ENCODE measurements at regions not wholly inside any gene's neighbourhood (a gene's known extent, or its start where the extent isn't known, plus 50 kb on each side); places are given as distances from the start of the nearest gene placed in this dataset.

DNA sequence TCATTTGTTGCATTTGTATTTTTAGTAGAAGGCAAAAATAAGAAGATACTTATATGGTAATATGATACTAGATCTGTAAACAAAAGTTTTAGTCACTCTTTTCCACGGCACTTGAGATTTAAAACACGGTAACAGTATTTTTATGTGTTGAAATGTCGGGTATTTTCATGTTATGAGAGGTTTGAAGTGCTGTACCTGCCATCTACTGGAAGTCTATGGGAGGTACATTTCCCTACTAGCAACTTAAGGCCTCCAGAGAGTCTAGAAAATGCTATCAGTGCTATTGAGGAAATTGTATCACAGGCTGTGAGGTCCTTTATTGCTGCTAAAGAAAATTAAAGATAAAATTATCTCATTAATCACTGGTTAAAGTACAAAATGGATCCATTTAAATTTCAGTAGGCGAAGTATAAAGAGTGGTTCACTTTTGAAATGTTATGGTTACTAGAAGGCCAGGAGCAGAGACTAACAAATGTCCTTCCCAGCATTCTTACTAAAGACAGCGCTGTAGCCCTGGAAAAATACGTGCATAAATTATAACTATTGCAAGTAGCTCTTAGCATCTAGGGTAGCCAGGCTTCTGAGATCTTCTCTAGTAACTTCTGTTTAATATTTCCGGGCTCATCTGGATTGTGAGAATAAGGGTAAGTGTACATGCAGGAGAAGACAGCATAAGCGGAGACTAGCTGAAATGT lies 77.6 kb upstream of the PRKD1 start:
- DNase-seq (ENCODE audit: low read depth in 1 of 2, low spot score in 1 of 2), result peak in 1 of 2 experiments; percentile 0
- Histone ChIP-seq H3K4me3 (replicated peaks; ENCODE audit: insufficient read depth, low read length) (no peak overlapping the region), H3K27ac (replicated peaks) (no peak overlapping the region), H3K27me3 (ENCODE audit: insufficient read depth, poor library complexity, severe bottlenecking) (no peaks in the 10 kb centered on the region)
- TF ChIP-seq, protein P1, sequence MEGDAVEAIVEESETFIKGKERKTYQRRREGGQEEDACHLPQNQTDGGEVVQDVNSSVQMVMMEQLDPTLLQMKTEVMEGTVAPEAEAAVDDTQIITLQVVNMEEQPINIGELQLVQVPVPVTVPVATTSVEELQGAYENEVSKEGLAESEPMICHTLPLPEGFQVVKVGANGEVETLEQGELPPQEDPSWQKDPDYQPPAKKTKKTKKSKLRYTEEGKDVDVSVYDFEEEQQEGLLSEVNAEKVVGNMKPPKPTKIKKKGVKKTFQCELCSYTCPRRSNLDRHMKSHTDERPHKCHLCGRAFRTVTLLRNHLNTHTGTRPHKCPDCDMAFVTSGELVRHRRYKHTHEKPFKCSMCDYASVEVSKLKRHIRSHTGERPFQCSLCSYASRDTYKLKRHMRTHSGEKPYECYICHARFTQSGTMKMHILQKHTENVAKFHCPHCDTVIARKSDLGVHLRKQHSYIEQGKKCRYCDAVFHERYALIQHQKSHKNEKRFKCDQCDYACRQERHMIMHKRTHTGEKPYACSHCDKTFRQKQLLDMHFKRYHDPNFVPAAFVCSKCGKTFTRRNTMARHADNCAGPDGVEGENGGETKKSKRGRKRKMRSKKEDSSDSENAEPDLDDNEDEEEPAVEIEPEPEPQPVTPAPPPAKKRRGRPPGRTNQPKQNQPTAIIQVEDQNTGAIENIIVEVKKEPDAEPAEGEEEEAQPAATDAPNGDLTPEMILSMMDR (IDR thresholded peaks at IDR 0.05; ENCODE audit: insufficient read depth, low read length), result peak; percentile 27
- no peak for TF ChIP-seq POLR2AphosphoS5 (IDR thresholded peaks at IDR 0.05; ENCODE audit: low read depth)

DNA sequence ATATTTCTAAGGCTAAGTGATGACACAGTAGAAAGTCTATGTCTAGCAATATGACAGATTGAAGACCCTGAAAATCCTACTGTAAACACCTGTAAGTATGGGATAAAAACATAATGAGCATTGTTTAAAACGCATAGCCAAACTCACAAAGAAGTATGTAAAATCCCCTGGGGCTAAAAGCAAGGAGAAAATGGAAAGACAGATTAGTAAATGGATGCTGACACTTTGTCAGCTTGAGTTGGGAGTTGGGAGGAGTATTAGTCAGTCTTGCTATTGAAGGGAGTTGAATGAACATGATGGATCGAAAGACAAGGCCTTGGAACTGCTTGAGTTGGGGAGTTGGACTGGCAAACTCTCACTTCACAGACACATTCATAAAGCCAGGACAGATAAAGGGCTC lies 79.0 kb upstream of the PRKD1 start:
- no peak for DNase-seq (ENCODE audit: low read depth in 1 of 2, low spot score in 1 of 2)
- no peak overlapping the region for H3K4me3 ChIP-seq (replicated peaks; ENCODE audit: insufficient read depth, low read length)
- no peaks in the 10 kb centered on the region for H3K27me3 ChIP-seq (ENCODE audit: insufficient read depth, poor library complexity, severe bottlenecking)
- no peak overlapping the region for H3K27ac ChIP-seq (replicated peaks)
- TF ChIP-seq, protein P1 (IDR thresholded peaks at IDR 0.05; ENCODE audit: insufficient read depth, low read length), result no peak
- TF ChIP-seq POLR2AphosphoS5 (IDR thresholded peaks at IDR 0.05; ENCODE audit: low read depth) (no peak), GABPA (IDR thresholded peaks at IDR 0.05; ENCODE audit: low read depth) (no peak), SPI1 (IDR thresholded peaks at IDR 0.05; ENCODE audit: borderline replicate concordance, low read depth) (no peak)
- TF ChIP-seq, protein P2, sequence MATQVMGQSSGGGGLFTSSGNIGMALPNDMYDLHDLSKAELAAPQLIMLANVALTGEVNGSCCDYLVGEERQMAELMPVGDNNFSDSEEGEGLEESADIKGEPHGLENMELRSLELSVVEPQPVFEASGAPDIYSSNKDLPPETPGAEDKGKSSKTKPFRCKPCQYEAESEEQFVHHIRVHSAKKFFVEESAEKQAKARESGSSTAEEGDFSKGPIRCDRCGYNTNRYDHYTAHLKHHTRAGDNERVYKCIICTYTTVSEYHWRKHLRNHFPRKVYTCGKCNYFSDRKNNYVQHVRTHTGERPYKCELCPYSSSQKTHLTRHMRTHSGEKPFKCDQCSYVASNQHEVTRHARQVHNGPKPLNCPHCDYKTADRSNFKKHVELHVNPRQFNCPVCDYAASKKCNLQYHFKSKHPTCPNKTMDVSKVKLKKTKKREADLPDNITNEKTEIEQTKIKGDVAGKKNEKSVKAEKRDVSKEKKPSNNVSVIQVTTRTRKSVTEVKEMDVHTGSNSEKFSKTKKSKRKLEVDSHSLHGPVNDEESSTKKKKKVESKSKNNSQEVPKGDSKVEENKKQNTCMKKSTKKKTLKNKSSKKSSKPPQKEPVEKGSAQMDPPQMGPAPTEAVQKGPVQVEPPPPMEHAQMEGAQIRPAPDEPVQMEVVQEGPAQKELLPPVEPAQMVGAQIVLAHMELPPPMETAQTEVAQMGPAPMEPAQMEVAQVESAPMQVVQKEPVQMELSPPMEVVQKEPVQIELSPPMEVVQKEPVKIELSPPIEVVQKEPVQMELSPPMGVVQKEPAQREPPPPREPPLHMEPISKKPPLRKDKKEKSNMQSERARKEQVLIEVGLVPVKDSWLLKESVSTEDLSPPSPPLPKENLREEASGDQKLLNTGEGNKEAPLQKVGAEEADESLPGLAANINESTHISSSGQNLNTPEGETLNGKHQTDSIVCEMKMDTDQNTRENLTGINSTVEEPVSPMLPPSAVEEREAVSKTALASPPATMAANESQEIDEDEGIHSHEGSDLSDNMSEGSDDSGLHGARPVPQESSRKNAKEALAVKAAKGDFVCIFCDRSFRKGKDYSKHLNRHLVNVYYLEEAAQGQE (IDR thresholded peaks at IDR 0.05; ENCODE audit: insufficient replicate concordance, low read depth), result no peak

DNA sequence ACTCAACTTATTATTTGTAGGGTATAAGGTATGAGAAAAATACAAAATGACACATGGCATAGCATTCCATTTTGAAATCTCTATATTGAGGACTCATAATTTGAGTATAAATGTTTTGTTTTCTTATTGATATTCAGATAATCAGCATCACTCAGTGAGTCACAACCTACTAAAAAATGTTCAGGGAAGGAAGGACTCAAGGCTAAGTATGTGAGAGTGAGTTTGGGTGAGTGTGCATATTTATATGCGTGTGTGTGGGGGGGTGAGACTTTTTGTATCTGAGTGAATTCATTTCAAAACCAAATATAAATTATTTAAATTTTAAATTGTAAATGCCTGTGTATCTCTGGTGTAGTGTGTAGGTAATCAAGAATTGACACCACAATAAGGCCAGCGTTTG lies 87.8 kb upstream of the PRKD1 start:
- DNase-seq (ENCODE audit: low read depth in 1 of 2, low spot score in 1 of 2), result no peak
- no peaks in the 10 kb centered on the region for H3K27me3 ChIP-seq (ENCODE audit: insufficient read depth, poor library complexity, severe bottlenecking)
- TF ChIP-seq GABPA (IDR thresholded peaks at IDR 0.05; ENCODE audit: low read depth) (no peak), POLR2AphosphoS5 (IDR thresholded peaks at IDR 0.05; ENCODE audit: low read depth) (no peak), SPI1 (IDR thresholded peaks at IDR 0.05; ENCODE audit: borderline replicate concordance, low read depth) (no peak)
- TF ChIP-seq, protein P2 (IDR thresholded peaks at IDR 0.05; ENCODE audit: insufficient replicate concordance, low read depth), result no peak
- TF ChIP-seq, protein P1 (IDR thresholded peaks at IDR 0.05; ENCODE audit: insufficient read depth, low read length), result no peak

DNA sequence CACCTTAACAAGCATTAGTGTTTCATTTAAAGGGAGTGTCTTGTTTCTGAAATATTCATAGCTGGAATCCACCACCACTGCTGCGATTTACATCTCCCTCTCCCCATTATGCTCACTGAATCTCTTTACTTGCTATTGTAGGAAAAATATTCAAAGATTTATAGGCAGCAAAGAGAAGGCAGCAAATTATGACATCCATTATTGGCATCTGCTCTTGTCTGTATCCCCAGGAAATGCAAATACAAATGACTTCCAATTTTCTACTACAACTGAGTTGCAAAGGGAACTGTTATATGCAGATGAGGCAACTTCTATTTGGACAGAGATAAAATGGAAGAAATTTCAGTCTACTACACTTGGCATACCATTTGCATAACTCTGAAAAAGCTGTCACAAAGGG lies 88.4 kb upstream of the PRKD1 start:
- no peak overlapping the region for H3K27ac ChIP-seq (replicated peaks)
- no peak for TF ChIP-seq POLR2AphosphoS5 (IDR thresholded peaks at IDR 0.05; ENCODE audit: low read depth)
- TF ChIP-seq, protein P1 (IDR thresholded peaks at IDR 0.05; ENCODE audit: insufficient read depth, low read length), result no peak
- TF ChIP-seq, protein P2 (IDR thresholded peaks at IDR 0.05; ENCODE audit: insufficient replicate concordance, low read depth), result no peak
- no peak for TF ChIP-seq GABPA (IDR thresholded peaks at IDR 0.05; ENCODE audit: low read depth)
- TF ChIP-seq SPI1 (IDR thresholded peaks at IDR 0.05; ENCODE audit: borderline replicate concordance, low read depth), result no peak

More for the DNA sequence above, 87.8 kb upstream of the PRKD1 start:
- no peak overlapping the region for H3K4me3 ChIP-seq (replicated peaks; ENCODE audit: insufficient read depth, low read length)
- no peak overlapping the region for H3K27ac ChIP-seq (replicated peaks)

More for the DNA sequence above, 88.4 kb upstream of the PRKD1 start:
- Histone ChIP-seq H3K4me3 (replicated peaks; ENCODE audit: insufficient read depth, low read length) (no peak overlapping the region), H3K27me3 (ENCODE audit: insufficient read depth, poor library complexity, severe bottlenecking) (no peaks in the 10 kb centered on the region)
- no peak for DNase-seq (ENCODE audit: low read depth in 1 of 2, low spot score in 1 of 2)

Measured in HL-60 (cell line).